AG09319 (cell line): ENCODE measurements at regions not wholly inside any gene's neighbourhood (a gene's known extent, or its start where the extent isn't known, plus 50 kb on each side); places are given as distances from the start of the nearest gene placed in this dataset.

ENCODE experiments used
- DNase-seq: peaks from one replicate; pipeline ENCODE4 v3.0.0-alpha.2; 2010; ENCODE audit warnings: low read depth; ENCODE audit errors: extremely low read depth
- CTCF ChIP-seq: IDR thresholded peaks from 2 replicates; pipeline ENCODE4 v1.5.1; 2011; ENCODE audit warnings: low read depth, mild to moderate bottlenecking, inconsistent platforms, low read length, moderate library complexity

GRCh38 chr5:159420940-159421339 lies 90.7 kb upstream of the IL12B start:
- TF ChIP-seq CTCF: no peak
- no peak for DNase-seq

GRCh38 chr5:159422361-159422760 lies 92.1 kb upstream of the IL12B start:
- no peak for TF ChIP-seq CTCF
- DNase-seq: no peak

GRCh38 chr5:159422910-159423309 lies 92.6 kb upstream of the IL12B start:
- TF ChIP-seq CTCF: no peak
- DNase-seq: no peak

GRCh38 chr5:159424123-159424522 lies 93.8 kb upstream of the IL12B start:
- no peak for TF ChIP-seq CTCF
- DNase-seq: no peak

GRCh38 chr5:159426694-159427093 lies 96.4 kb upstream of the IL12B start:
- no peak for TF ChIP-seq CTCF
- DNase-seq: no peak

- TF ChIP-seq CTCF: no peak
- no peak for DNase-seq
These were observed 97.1 kb upstream of the IL12B start for GRCh38 chr5:159427180-159428012.

GRCh38 chr5:159430361-159431012 lies 100.2 kb upstream of the IL12B start:
- DNase-seq: no peak

More at GRCh38 chr5:159430361-159431012, 100.2 kb upstream of the IL12B start:
- no peak for TF ChIP-seq CTCF
